Activated B cell treated with CpG ODN at 0.5 μM for 24 hours (primary cell): ENCODE measurements at regions not wholly inside any gene's neighbourhood (a gene's known extent, or its start where the extent isn't known, plus 50 kb on each side); places are given as distances from the start of the nearest gene placed in this dataset.

Experiments
- ATAC-seq: fragments of 200-7000 bp; cut with Tn5 transposase; one replicate; pipeline ENCODE4 v1.10.0; 2021; ENCODE audit warnings: low read depth, mild to moderate bottlenecking, moderate library complexity
- CTCF ChIA-PET: fragments of 350-600 bp; sonication (Branson Sonifier 250); formaldehyde crosslinking; loops from one replicate; lab custom pipeline; 2021; ENCODE audit warnings: antibody characterized with exemption; lab: Charles Lee
- POLR2A ChIA-PET: fragments of 350-600 bp; sonication (Branson Sonifier 250); formaldehyde crosslinking; loops from one replicate; lab custom pipeline; 2021; ENCODE audit warnings: antibody characterized with exemption; lab: Charles Lee
- DNase-seq: peaks from one replicate; pipeline ENCODE4 v3.0.0; 2022
- H3K27ac Mint-ChIP-seq: one replicate; pipeline ENCODE4 v1.8.0; 2020; ENCODE audit warnings: mixed read lengths
- H3K27me3 Mint-ChIP-seq: one replicate; pipeline ENCODE4 v1.8.0; 2021; ENCODE audit warnings: mixed read lengths
- H3K36me3 Mint-ChIP-seq: one replicate; pipeline ENCODE4 v1.8.0; 2021; ENCODE audit warnings: low read depth, mixed read lengths
- H3K4me1 Mint-ChIP-seq: one replicate; pipeline ENCODE4 v1.8.0; 2021; ENCODE audit warnings: mixed read lengths
- H3K4me3 Mint-ChIP-seq: one replicate; pipeline ENCODE4 v1.8.0; 2020; ENCODE audit warnings: mild to moderate bottlenecking, mixed read lengths
- H3K9me3 Mint-ChIP-seq: one replicate; pipeline ENCODE4 v1.8.0; 2020; ENCODE audit warnings: mixed read lengths
- intact Hi-C: fragments of 100-400 bp; cut with micrococcal nuclease; formaldehyde crosslinking; loops from one replicate; pipeline ENCODE4 v1.15.1; 2024
- TF ChIP-seq, protein P1 (sequence below): fragments of 200-600 bp; IDR thresholded peaks from one replicate; pipeline ENCODE4 v1.8.0; 2022; ENCODE audit warnings: antibody characterized with exemption, mild to moderate bottlenecking

DNA sequence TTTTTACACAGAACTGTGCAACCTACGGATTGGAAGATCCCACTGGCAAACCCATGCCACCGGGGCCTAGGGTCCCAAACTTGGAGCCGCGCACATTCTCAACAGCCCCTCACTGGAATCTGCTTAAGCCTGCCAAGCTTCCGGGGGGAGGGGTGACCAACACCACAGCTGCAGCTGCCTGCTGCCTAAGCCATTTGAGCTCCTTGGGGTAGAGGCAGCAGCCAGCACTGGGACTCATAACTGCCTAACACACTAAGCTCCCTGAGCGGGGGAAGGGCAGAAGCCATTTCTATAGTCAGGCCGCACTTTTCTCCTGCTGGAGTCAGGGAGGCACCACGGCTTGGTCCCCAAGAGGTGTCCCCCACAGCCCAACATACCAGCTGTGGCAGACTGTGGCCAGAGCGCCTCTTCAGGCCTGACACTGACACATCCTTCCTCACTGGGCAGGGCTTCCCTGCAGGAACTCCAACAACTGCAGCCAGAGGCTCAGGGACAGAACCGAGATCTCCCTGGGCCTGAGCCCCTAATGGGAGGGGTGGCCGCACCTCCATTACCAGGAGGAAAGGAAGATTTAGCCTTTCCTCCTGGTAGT lies 270.3 kb upstream of the ECI2 start:
- Mint-ChIP-seq H3K27ac (no peak overlapping the region), H3K27me3 (peaks cover 7% of the 10 kb centered on the region), H3K4me3 (no peak overlapping the region), H3K36me3 (peaks cover 12% of the 10 kb centered on the region), H3K4me1 (peaks cover 46% of the 10 kb centered on the region), H3K9me3 (peaks cover 14% of the 10 kb centered on the region)
- ChIA-PET CTCF (no interaction called here), POLR2A (no interaction called here)
- DNase-seq (no peak), ATAC-seq (no peak)
- TF ChIP-seq, protein P1, sequence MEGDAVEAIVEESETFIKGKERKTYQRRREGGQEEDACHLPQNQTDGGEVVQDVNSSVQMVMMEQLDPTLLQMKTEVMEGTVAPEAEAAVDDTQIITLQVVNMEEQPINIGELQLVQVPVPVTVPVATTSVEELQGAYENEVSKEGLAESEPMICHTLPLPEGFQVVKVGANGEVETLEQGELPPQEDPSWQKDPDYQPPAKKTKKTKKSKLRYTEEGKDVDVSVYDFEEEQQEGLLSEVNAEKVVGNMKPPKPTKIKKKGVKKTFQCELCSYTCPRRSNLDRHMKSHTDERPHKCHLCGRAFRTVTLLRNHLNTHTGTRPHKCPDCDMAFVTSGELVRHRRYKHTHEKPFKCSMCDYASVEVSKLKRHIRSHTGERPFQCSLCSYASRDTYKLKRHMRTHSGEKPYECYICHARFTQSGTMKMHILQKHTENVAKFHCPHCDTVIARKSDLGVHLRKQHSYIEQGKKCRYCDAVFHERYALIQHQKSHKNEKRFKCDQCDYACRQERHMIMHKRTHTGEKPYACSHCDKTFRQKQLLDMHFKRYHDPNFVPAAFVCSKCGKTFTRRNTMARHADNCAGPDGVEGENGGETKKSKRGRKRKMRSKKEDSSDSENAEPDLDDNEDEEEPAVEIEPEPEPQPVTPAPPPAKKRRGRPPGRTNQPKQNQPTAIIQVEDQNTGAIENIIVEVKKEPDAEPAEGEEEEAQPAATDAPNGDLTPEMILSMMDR: no peak
- intact Hi-C loops: loop anchor here (2.0 to 5.0 kb wide), 3 partner anchors 68 to 371 kb away; partner anchors contain the start of gene CDYL

DNA sequence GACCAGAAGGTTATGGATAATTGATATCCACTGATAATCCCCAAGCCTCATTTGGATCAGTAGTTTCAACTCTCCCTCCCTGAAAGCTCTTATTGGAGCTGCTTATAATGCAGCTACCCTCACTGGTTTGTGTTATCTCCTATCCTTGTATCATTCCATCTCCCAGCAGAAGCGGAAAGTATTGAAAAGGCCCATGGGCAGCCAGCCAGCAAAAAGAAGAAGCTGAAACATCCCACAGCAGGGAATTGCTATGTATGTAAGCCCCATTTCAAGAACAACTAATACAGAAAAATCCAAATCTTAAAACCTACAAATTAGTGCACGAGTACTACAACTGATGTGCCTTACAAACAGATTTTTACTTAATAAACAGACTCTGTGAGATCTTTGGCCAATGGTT lies 269.0 kb upstream of the ECI2 start:
- POLR2A ChIA-PET: no interaction called here
- intact Hi-C loops: no loop called here
- TF ChIP-seq, protein P1: no peak
- no peak for DNase-seq
- no peak overlapping the region for H3K4me3 Mint-ChIP-seq
- peaks cover 11% of the 10 kb centered on the region for H3K9me3 Mint-ChIP-seq
- H3K4me1 Mint-ChIP-seq: peaks cover 34% of the 10 kb centered on the region
- no peak for ATAC-seq
- no peak overlapping the region for H3K27ac Mint-ChIP-seq
- H3K36me3 Mint-ChIP-seq: peaks cover 12% of the 10 kb centered on the region
- peaks cover 10% of the 10 kb centered on the region for H3K27me3 Mint-ChIP-seq
- CTCF ChIA-PET: no interaction called here

DNA sequence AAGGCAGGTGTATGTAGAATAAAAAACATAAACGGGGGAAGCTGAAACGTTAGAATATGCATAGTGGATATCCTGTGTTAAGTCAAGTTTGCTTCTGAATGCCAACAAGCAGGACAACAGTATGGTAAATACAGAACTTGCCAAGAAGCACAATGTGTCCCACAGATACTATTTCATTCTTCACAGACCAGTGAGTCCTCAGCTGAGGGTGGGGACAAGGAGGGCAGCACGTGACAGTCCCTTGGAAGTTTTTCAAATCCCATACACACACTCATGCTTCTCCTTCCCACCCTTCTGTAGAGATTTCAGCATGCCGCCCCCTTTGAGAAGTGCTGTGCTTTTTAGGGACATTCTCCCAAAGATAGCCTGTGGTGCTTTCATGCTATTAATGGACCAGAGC lies 268.5 kb upstream of the ECI2 start:
- no peak overlapping the region for H3K4me3 Mint-ChIP-seq
- intact Hi-C loops: no loop called here
- H3K9me3 Mint-ChIP-seq: peaks cover 11% of the 10 kb centered on the region
- ChIA-PET POLR2A (no interaction called here), CTCF (no interaction called here)
- peaks cover 10% of the 10 kb centered on the region for H3K27me3 Mint-ChIP-seq
- peaks cover 12% of the 10 kb centered on the region for H3K36me3 Mint-ChIP-seq
- no peak overlapping the region for H3K27ac Mint-ChIP-seq
- ATAC-seq (no peak), DNase-seq (no peak)
- H3K4me1 Mint-ChIP-seq: peaks cover 28% of the 10 kb centered on the region
- TF ChIP-seq, protein P1: no peak

DNA sequence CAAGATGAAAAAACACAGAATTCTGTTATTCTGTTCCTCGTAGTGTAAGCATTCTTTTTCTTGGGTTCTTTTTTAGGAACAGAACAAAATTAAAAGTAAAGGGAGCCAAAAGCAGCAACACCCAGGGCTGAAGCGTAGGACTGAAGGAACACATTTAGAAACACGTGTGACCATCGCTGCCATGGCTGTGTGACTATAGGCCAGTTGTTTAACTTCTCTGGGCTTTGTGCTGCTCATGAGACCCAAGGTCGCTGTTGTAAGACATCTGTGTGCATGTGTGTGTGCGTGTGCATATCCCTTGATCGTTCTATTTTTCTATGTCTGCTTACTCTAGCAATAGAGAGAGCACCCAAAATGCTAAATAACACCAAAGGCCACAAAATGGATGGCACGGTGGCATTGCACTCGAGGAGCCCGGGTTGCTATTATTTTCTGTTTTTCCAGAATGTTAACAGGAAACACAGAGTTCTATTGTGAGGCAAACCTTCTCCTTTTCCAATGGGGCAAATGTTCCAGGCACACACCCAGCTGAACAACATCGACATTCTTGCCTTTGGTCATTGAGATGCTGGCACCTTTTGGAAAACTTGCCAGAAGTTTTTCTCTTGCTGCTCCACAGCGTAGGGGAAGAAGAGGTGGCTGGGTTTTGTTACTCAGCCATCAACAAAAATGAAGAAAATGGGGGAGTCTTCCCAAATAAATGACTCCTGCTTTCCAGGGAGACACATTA lies 267.8 kb upstream of the ECI2 start:
- H3K4me1 Mint-ChIP-seq: peaks cover 21% of the 10 kb centered on the region
- H3K27ac Mint-ChIP-seq: no peak overlapping the region
- ATAC-seq: no peak
- TF ChIP-seq, protein P1: no peak
- POLR2A ChIA-PET: no interaction called here
- CTCF ChIA-PET: no interaction called here
- peaks cover 13% of the 10 kb centered on the region for H3K27me3 Mint-ChIP-seq
- H3K4me3 Mint-ChIP-seq: no peak overlapping the region
- intact Hi-C loops: no loop called here
- DNase-seq: no peak
- peaks cover 11% of the 10 kb centered on the region for H3K9me3 Mint-ChIP-seq
- H3K36me3 Mint-ChIP-seq: peaks cover 12% of the 10 kb centered on the region

DNA sequence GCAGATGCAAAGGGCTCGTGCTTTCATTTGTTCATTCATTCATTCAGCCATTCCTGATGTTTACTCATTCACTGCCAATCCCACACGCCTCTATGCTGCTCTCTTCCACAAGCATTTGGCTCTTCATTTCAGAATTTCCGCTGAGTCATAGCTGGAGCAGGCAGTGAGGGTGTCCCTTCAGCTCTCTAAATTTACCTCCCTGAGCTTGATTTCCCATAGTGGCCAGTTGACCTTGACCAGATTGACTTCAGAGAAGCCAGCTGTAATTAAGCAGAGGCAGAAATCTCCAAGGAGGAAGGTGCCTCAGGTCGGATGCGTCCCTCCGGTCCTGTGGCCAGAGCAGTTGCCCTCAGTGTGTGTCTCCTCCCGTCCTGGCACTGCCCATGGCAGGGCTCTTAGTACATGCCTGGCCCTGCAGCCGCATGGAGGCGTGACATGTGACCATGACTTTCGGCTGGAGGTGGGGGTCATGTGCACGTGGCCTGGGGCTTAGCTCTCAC lies 267.2 kb upstream of the ECI2 start:
- Mint-ChIP-seq H3K4me3 (no peak overlapping the region), H3K27me3 (peaks cover 14% of the 10 kb centered on the region), H3K36me3 (peaks cover 11% of the 10 kb centered on the region), H3K27ac (no peak overlapping the region), H3K4me1 (peaks cover 15% of the 10 kb centered on the region), H3K9me3 (peaks cover 11% of the 10 kb centered on the region)
- DNase-seq (no peak), ATAC-seq (no peak)
- intact Hi-C loops: no loop called here
- CTCF ChIA-PET: no interaction called here
- TF ChIP-seq, protein P1: no peak
- POLR2A ChIA-PET: no interaction called here
